DMS 273 (cell line): ENCODE measurements at regions not wholly inside any gene's neighbourhood (a gene's known extent, or its start where the extent isn't known, plus 50 kb on each side); places are given as distances from the start of the nearest gene placed in this dataset.

Source experiments
- DNase-seq: peaks from one replicate; lab custom pipeline; 2025; ENCODE audit not compliant: unreplicated experiment; lab: John Stamatoyannopoulos, UW

GRCh38 chr1:34693081-34693480 is 61.8 kb upstream of the GJB5 start:
- no peak for DNase-seq

GRCh38 chr1:34694383-34694782 is 60.5 kb upstream of the GJB5 start:
- DNase-seq, result no peak

- peak; percentile 29 for DNase-seq
Observed at GRCh38 chr1:34695580-34695979, 59.3 kb upstream of the GJB5 start.

GRCh38 chr1:34696230-34696629 is 58.6 kb upstream of the GJB5 start:
- DNase-seq, result peak; percentile 34

- peak; percentile 26 for DNase-seq
Observed at GRCh38 chr1:34696981-34697380, 57.9 kb upstream of the GJB5 start.

- DNase-seq, result no peak
Observed at GRCh38 chr1:34697818-34698217, 57.0 kb upstream of the GJB5 start.

DNA sequence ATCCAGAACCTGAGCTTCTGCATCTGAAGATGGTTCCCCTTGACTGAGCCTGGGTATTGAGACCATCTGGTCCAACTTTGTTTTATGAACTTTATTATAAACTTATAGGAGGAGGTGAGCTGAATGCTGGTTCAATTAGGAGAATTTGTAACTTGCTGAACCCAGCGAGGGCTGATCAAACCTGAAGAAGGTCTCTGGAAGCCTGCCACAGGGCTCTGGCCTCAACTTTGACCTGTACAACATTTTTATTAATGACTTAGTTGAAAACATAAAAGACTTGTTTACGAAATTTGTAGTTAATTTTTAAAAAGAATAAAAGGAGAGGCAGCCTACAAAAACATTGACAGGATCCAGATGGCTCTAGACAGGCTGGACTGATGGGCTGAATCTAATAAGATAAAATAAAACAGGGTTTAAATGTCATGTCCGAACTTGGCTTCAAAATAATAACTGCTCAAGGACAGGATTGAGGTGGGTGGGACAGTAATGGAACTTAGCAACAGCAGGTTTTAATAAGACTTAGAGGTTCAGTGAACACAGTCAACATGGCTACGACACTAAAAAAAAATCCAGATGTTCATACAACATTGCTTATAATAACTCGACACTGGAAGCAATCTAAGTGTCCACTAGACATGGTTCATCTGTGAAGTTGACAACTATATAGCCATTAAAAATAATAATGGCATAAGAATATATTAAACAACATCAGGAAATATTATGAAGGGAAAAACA is 53.4 kb upstream of the GJB5 start:
- DNase-seq, result peak; percentile 9
